Stimulated activated CD4-positive, alpha-beta T cell treated with anti-CD3 and anti-CD28 coated beads, Interleukin-15, amount 100 ng/mL, for 48 hours (primary cell): ENCODE measurements at regions not wholly inside any gene's neighbourhood (a gene's known extent, or its start where the extent isn't known, plus 50 kb on each side); places are given as distances from the start of the nearest gene placed in this dataset.

ENCODE experiments used
- DNase-seq, 2 donors: peaks; one replicate each; pipeline ENCODE4 v3.0.0-alpha.2; 2020; ENCODE audit warnings: low read depth in 2 of 2

GRCh38 chr7:51685794-51686193 lies 369.2 kb upstream of the COBL start:
- no peak for DNase-seq

GRCh38 chr7:51680594-51681399 lies 364.2 kb upstream of the COBL start:
- no peak for DNase-seq

- no peak for DNase-seq
Measured at GRCh38 chr7:51679358-51679757, 362.7 kb upstream of the COBL start.

GRCh38 chr7:51666751-51667150 lies 350.1 kb upstream of the COBL start:
- no peak for DNase-seq

GRCh38 chr7:51666266-51666665 lies 349.7 kb upstream of the COBL start:
- no peak for DNase-seq

- no peak for DNase-seq
Measured at GRCh38 chr7:51665045-51665780, 348.6 kb upstream of the COBL start.

- no peak for DNase-seq
Measured at GRCh38 chr7:51660516-51660915, 343.9 kb upstream of the COBL start.

GRCh38 chr7:51658684-51659083 lies 342.1 kb upstream of the COBL start:
- DNase-seq, result no peak

- no peak for DNase-seq
Measured at GRCh38 chr7:51647931-51648351, 331.3 kb upstream of the COBL start.

- DNase-seq, result no peak
Measured at GRCh38 chr7:51647486-51647885, 330.9 kb upstream of the COBL start.

GRCh38 chr7:51645702-51646298 lies 329.2 kb upstream of the COBL start:
- no peak for DNase-seq

- DNase-seq, result no peak
Measured at GRCh38 chr7:51645255-51645654, 328.6 kb upstream of the COBL start.

GRCh38 chr7:51644216-51644615 lies 327.6 kb upstream of the COBL start:
- no peak for DNase-seq

- DNase-seq, result no peak
Measured at GRCh38 chr7:51640841-51641240, 324.2 kb upstream of the COBL start.

GRCh38 chr7:51639661-51640334 lies 323.2 kb upstream of the COBL start:
- DNase-seq, result no peak

GRCh38 chr7:51636503-51636902 lies 319.9 kb upstream of the COBL start:
- no peak for DNase-seq

GRCh38 chr7:51635775-51636174 lies 319.2 kb upstream of the COBL start:
- no peak for DNase-seq

GRCh38 chr7:51634538-51634937 lies 317.9 kb upstream of the COBL start:
- DNase-seq, result no peak

GRCh38 chr7:51634025-51634424 lies 317.4 kb upstream of the COBL start:
- DNase-seq, result no peak

GRCh38 chr7:51633596-51633995 lies 317.0 kb upstream of the COBL start:
- DNase-seq, result no peak

- no peak for DNase-seq
Measured at GRCh38 chr7:51633006-51633405, 316.4 kb upstream of the COBL start.

GRCh38 chr7:51630933-51631332 lies 314.3 kb upstream of the COBL start:
- DNase-seq, result no peak
